HG03575 (cell line): ENCODE measurements at regions not wholly inside any gene's neighbourhood (a gene's known extent, or its start where the extent isn't known, plus 50 kb on each side); places are given as distances from the start of the nearest gene placed in this dataset.

Source experiments
- ATAC-seq: cut with Tn5 transposase; IDR thresholded peaks from one replicate; pipeline ENCODE4 v1.9.1; 2021; ENCODE audit not compliant: unreplicated experiment, insufficient number of reproducible peaks, low FRiP score; ENCODE audit errors: extremely low read depth

- no peak for ATAC-seq
Measured at GRCh38 chr5:143870362-143870761, 58.4 kb downstream of the HMHB1 start.

- ATAC-seq = no peak
Measured at GRCh38 chr5:143870871-143871632, 59.1 kb downstream of the HMHB1 start.

- ATAC-seq = no peak
Measured at GRCh38 chr5:143871672-143872071, 59.7 kb downstream of the HMHB1 start.

GRCh38 chr5:143874312-143874711 lies 62.4 kb downstream of the HMHB1 start:
- ATAC-seq = no peak

GRCh38 chr5:143877196-143877595 lies 65.2 kb downstream of the HMHB1 start:
- ATAC-seq = no peak

GRCh38 chr5:143878430-143878829 lies 66.5 kb downstream of the HMHB1 start:
- no peak for ATAC-seq

- ATAC-seq = no peak
Measured at GRCh38 chr5:143879646-143880045, 67.7 kb downstream of the HMHB1 start.

- no peak for ATAC-seq
Measured at GRCh38 chr5:143880178-143880577, 68.2 kb downstream of the HMHB1 start.

- ATAC-seq = no peak
Measured at GRCh38 chr5:143882520-143882919, 70.6 kb downstream of the HMHB1 start.

GRCh38 chr5:143886096-143886495 lies 74.1 kb downstream of the HMHB1 start:
- ATAC-seq = no peak

- ATAC-seq = no peak
Measured at GRCh38 chr5:143886651-143887638, 75.0 kb downstream of the HMHB1 start.

- no peak for ATAC-seq
Measured at GRCh38 chr5:143887903-143888665, 76.1 kb downstream of the HMHB1 start.

GRCh38 chr5:143888912-143889311 lies 77.0 kb downstream of the HMHB1 start:
- no peak for ATAC-seq

- no peak for ATAC-seq
Measured at GRCh38 chr5:143889986-143890385, 78.0 kb downstream of the HMHB1 start.

- ATAC-seq = no peak
Measured at GRCh38 chr5:143890487-143890886, 78.5 kb downstream of the HMHB1 start.

- ATAC-seq = no peak
Measured at GRCh38 chr5:143892271-143892670, 80.3 kb downstream of the HMHB1 start.

- ATAC-seq = no peak
Measured at GRCh38 chr5:143892908-143893307, 80.9 kb downstream of the HMHB1 start.

GRCh38 chr5:143893638-143894037 lies 81.7 kb downstream of the HMHB1 start:
- ATAC-seq = no peak

- no peak for ATAC-seq
Measured at GRCh38 chr5:143896516-143896915, 84.6 kb downstream of the HMHB1 start.
